CD4-positive, alpha-beta memory T cell (primary cell): ENCODE measurements at regions not wholly inside any gene's neighbourhood (a gene's known extent, or its start where the extent isn't known, plus 50 kb on each side); places are given as distances from the start of the nearest gene placed in this dataset.

ENCODE experiments used
- CTCF ChIA-PET: fragments of 350-600 bp; sonication (Branson Sonifier 250); formaldehyde crosslinking; loops from one replicate; lab custom pipeline; 2021; ENCODE audit warnings: inconsistent platforms; ENCODE audit not compliant: partially characterized antibody; lab: Charles Lee
- POLR2A ChIA-PET: fragments of 350-600 bp; sonication (Branson Sonifier 250); formaldehyde crosslinking; loops from one replicate; lab custom pipeline; 2021; ENCODE audit not compliant: partially characterized antibody; lab: Charles Lee
- DNase-seq, 5 donors: peaks; one replicate each; pipeline versions ENCODE4 v3.0.0 to v3.0.0-alpha.2; 2020 to 2022; ENCODE audit warnings: mixed read lengths in 1 of 5
- H3K27ac ChIP-seq: one replicate; pipeline ENCODE4 v1.7.0; 2013; ENCODE audit warnings: low read depth, low read length
- H3K27me3 ChIP-seq: 2 replicates; pipeline ENCODE4 v1.7.0; 2013; ENCODE audit warnings: mild to moderate bottlenecking, low read length, moderate library complexity; ENCODE audit not compliant: insufficient read depth
- H3K36me3 ChIP-seq: 2 replicates; pipeline ENCODE4 v1.7.0; 2013; ENCODE audit warnings: mild to moderate bottlenecking, low read length, moderate library complexity; ENCODE audit not compliant: insufficient read depth
- H3K4me1 ChIP-seq: 2 replicates; pipeline ENCODE4 v1.7.0; 2013; ENCODE audit warnings: mild to moderate bottlenecking, low read length, moderate library complexity; ENCODE audit not compliant: insufficient read depth
- H3K4me3 ChIP-seq, 2 donors: one replicate each; pipeline ENCODE4 v1.7.0; 2013; ENCODE audit warnings: low read length in 2 of 2, mild to moderate bottlenecking in 1 of 2
- H3K9me3 ChIP-seq, 2 donors: one replicate each; pipeline ENCODE4 v1.7.0; 2013; ENCODE audit warnings: low read length in 2 of 2, control low read depth in 1 of 2; ENCODE audit not compliant: control insufficient read depth in 1 of 2
- H3K27ac Mint-ChIP-seq, 7 donors: one replicate each; pipeline ENCODE4 v1.8.0; 2020 to 2021; ENCODE audit warnings: mixed read lengths in 7 of 7, mild to moderate bottlenecking in 6 of 7, inconsistent platforms in 3 of 7, moderate library complexity in 3 of 7
- H3K27me3 Mint-ChIP-seq, 2 donors: one replicate each; pipeline ENCODE4 v1.8.0; 2020 to 2021; ENCODE audit warnings: mixed read lengths in 2 of 2
- H3K36me3 Mint-ChIP-seq, 2 donors: one replicate each; pipeline ENCODE4 v1.8.0; 2020 to 2021; ENCODE audit warnings: mixed read lengths in 2 of 2, inconsistent platforms in 1 of 2, mild to moderate bottlenecking in 1 of 2
- H3K4me1 Mint-ChIP-seq, 4 donors: one replicate each; pipeline ENCODE4 v1.8.0; 2020 to 2021; ENCODE audit warnings: mixed read lengths in 4 of 4, mild to moderate bottlenecking in 1 of 4
- H3K4me3 Mint-ChIP-seq, 8 donors: one replicate each; pipeline ENCODE4 v1.8.0; 2020 to 2021; ENCODE audit warnings: mixed read lengths in 8 of 8, mild to moderate bottlenecking in 7 of 8, moderate library complexity in 6 of 8, inconsistent platforms in 3 of 8
- H3K9me3 Mint-ChIP-seq, 8 donors: one replicate each; pipeline ENCODE4 v1.8.0; 2020 to 2021; ENCODE audit warnings: mixed read lengths in 8 of 8, mild to moderate bottlenecking in 5 of 8, inconsistent platforms in 3 of 8, moderate library complexity in 1 of 8
- intact Hi-C: fragments of 100-400 bp; cut with micrococcal nuclease; formaldehyde crosslinking; loops from one replicate; pipeline ENCODE4 v1.15.1; 2023

- peaks cover 0 to 5% (median 0%) of the 10 kb centered on the region in 8 donors for H3K9me3 Mint-ChIP-seq
- Histone ChIP-seq H3K4me3 (no peak overlapping the region), H3K36me3 (no peaks in the 10 kb centered on the region), H3K9me3 (no peaks in the 10 kb centered on the region), H3K27me3 (no peaks in the 10 kb centered on the region), H3K27ac (no peak overlapping the region), H3K4me1 (no peaks in the 10 kb centered on the region)
- H3K4me1 Mint-ChIP-seq: no peaks in the 10 kb centered on the region
- POLR2A ChIA-PET: no interaction called here
- no peak for DNase-seq
- no peak overlapping the region for H3K4me3 Mint-ChIP-seq
- no peaks in the 10 kb centered on the region for H3K36me3 Mint-ChIP-seq
- no peak overlapping the region for H3K27ac Mint-ChIP-seq
- intact Hi-C loops: no loop called here
- H3K27me3 Mint-ChIP-seq: no peaks in the 10 kb centered on the region
- CTCF ChIA-PET: no interaction called here
Measured at GRCh38 chr10:64519831-64520230, 998.6 kb downstream of the REEP3 start.

- Mint-ChIP-seq H3K4me3 (no peak overlapping the region), H3K36me3 (no peaks in the 10 kb centered on the region), H3K9me3 (peaks cover 0 to 4% (median 0%) of the 10 kb centered on the region in 8 donors), H3K27me3 (no peaks in the 10 kb centered on the region), H3K27ac (no peak overlapping the region), H3K4me1 (no peaks in the 10 kb centered on the region)
- no peaks in the 10 kb centered on the region for H3K9me3 ChIP-seq
- no peak for DNase-seq
- H3K4me1 ChIP-seq: no peaks in the 10 kb centered on the region
- CTCF ChIA-PET: no interaction called here
- no peaks in the 10 kb centered on the region for H3K36me3 ChIP-seq
- POLR2A ChIA-PET: no interaction called here
- H3K27me3 ChIP-seq: no peaks in the 10 kb centered on the region
- intact Hi-C loops: no loop called here
- no peak overlapping the region for H3K4me3 ChIP-seq
- H3K27ac ChIP-seq: no peak overlapping the region
Measured at GRCh38 chr10:64523065-64523759, 1002.0 kb downstream of the REEP3 start.

GRCh38 chr10:64528294-64529002 lies 1007.2 kb downstream of the REEP3 start:
- no peaks in the 10 kb centered on the region for H3K27me3 Mint-ChIP-seq
- H3K9me3 Mint-ChIP-seq: peaks cover 0 to 4% (median 0%) of the 10 kb centered on the region in 8 donors
- no peaks in the 10 kb centered on the region for H3K4me1 ChIP-seq
- H3K27ac ChIP-seq: no peak overlapping the region
- intact Hi-C loops: no loop called here
- H3K36me3 ChIP-seq: no peaks in the 10 kb centered on the region
- H3K27me3 ChIP-seq: no peaks in the 10 kb centered on the region
- H3K9me3 ChIP-seq: no peaks in the 10 kb centered on the region
- H3K4me3 ChIP-seq: no peak overlapping the region
- DNase-seq: no peak
- H3K4me3 Mint-ChIP-seq: no peak overlapping the region
- no peaks in the 10 kb centered on the region for H3K36me3 Mint-ChIP-seq
- ChIA-PET CTCF (no interaction called here), POLR2A (no interaction called here)
- H3K27ac Mint-ChIP-seq: no peak overlapping the region
- H3K4me1 Mint-ChIP-seq: no peaks in the 10 kb centered on the region

GRCh38 chr10:64529003-64529350 lies 1007.8 kb downstream of the REEP3 start:
- H3K36me3 Mint-ChIP-seq: no peaks in the 10 kb centered on the region
- H3K4me3 ChIP-seq: no peak overlapping the region
- H3K4me3 Mint-ChIP-seq: no peak overlapping the region
- no peaks in the 10 kb centered on the region for H3K27me3 ChIP-seq
- H3K27me3 Mint-ChIP-seq: no peaks in the 10 kb centered on the region
- H3K9me3 Mint-ChIP-seq: peaks cover 0 to 4% (median 0%) of the 10 kb centered on the region in 8 donors
- no peaks in the 10 kb centered on the region for H3K36me3 ChIP-seq
- H3K4me1 Mint-ChIP-seq: no peaks in the 10 kb centered on the region
- intact Hi-C loops: no loop called here
- no peak overlapping the region for H3K27ac ChIP-seq
- no peak overlapping the region for H3K27ac Mint-ChIP-seq
- ChIA-PET POLR2A (no interaction called here), CTCF (no interaction called here)
- H3K9me3 ChIP-seq: no peaks in the 10 kb centered on the region
- H3K4me1 ChIP-seq: no peaks in the 10 kb centered on the region
- DNase-seq: no peak

GRCh38 chr10:64534616-64535015 lies 1013.4 kb downstream of the REEP3 start:
- no peaks in the 10 kb centered on the region for H3K9me3 ChIP-seq

GRCh38 chr10:64535131-64535867 lies 1014.1 kb downstream of the REEP3 start:
- Mint-ChIP-seq H3K4me1 (no peaks in the 10 kb centered on the region), H3K9me3 (peaks cover 0 to 6% (median under 1%) of the 10 kb centered on the region in 8 donors), H3K4me3 (no peak overlapping the region), H3K27ac (no peak overlapping the region), H3K36me3 (no peaks in the 10 kb centered on the region), H3K27me3 (no peaks in the 10 kb centered on the region)
- Histone ChIP-seq H3K9me3 (no peaks in the 10 kb centered on the region), H3K4me1 (no peaks in the 10 kb centered on the region), H3K27me3 (no peaks in the 10 kb centered on the region), H3K36me3 (no peaks in the 10 kb centered on the region), H3K27ac (no peak overlapping the region), H3K4me3 (no peak overlapping the region)
- ChIA-PET POLR2A (no interaction called here), CTCF (no interaction called here)
- intact Hi-C loops: no loop called here
- no peak for DNase-seq

More at GRCh38 chr10:64534616-64535015, 1013.4 kb downstream of the REEP3 start:
- Histone ChIP-seq H3K4me1 (no peaks in the 10 kb centered on the region), H3K27ac (no peak overlapping the region), H3K27me3 (no peaks in the 10 kb centered on the region), H3K4me3 (no peak overlapping the region), H3K36me3 (no peaks in the 10 kb centered on the region)
- Mint-ChIP-seq H3K36me3 (no peaks in the 10 kb centered on the region), H3K4me3 (no peak overlapping the region), H3K27me3 (no peaks in the 10 kb centered on the region), H3K9me3 (peaks cover 0 to 6% (median 1%) of the 10 kb centered on the region in 8 donors), H3K27ac (no peak overlapping the region), H3K4me1 (no peaks in the 10 kb centered on the region)
- POLR2A ChIA-PET: no interaction called here
- intact Hi-C loops: no loop called here
- DNase-seq: no peak
- CTCF ChIA-PET: no interaction called here

- intact Hi-C loops: no loop called here
- Histone ChIP-seq H3K9me3 (no peaks in the 10 kb centered on the region), H3K27me3 (no peaks in the 10 kb centered on the region), H3K36me3 (no peaks in the 10 kb centered on the region), H3K4me3 (no peak overlapping the region), H3K27ac (no peak overlapping the region), H3K4me1 (no peaks in the 10 kb centered on the region)
- Mint-ChIP-seq H3K9me3 (peaks cover 0 to 6% (median under 1%) of the 10 kb centered on the region in 8 donors), H3K36me3 (no peaks in the 10 kb centered on the region), H3K27ac (no peak overlapping the region), H3K4me3 (no peak overlapping the region), H3K27me3 (no peaks in the 10 kb centered on the region), H3K4me1 (no peaks in the 10 kb centered on the region)
- POLR2A ChIA-PET: no interaction called here
- no peak for DNase-seq
- CTCF ChIA-PET: no interaction called here
Measured at GRCh38 chr10:64537112-64537511, 1015.9 kb downstream of the REEP3 start.
